OCI-LY7 (cell line): ENCODE measurements at regions not wholly inside any gene's neighbourhood (a gene's known extent, or its start where the extent isn't known, plus 50 kb on each side); places are given as distances from the start of the nearest gene placed in this dataset.

Source experiments
- BruUV-seq: library from RNA; stranded (reverse); fragments of 400-500 nt; replicated peaks from 2 replicates; lab custom pipeline; 2021; lab: Mats Ljungman, UMichigan
- CTCF ChIA-PET: fragments of 300-600 bp; sonication (Branson Sonifier 250); formaldehyde crosslinking; loops from one replicate; lab custom pipeline; 2022; ENCODE audit warnings: antibody characterized with exemption; ENCODE audit not compliant: unreplicated experiment; lab: Charles Lee
- POLR2A ChIA-PET: fragments of 300-600 bp; sonication (Branson Sonifier 250); formaldehyde crosslinking; loops from one replicate; lab custom pipeline; 2022; ENCODE audit warnings: antibody characterized with exemption; lab: Charles Lee
- DNase-seq: peaks from one replicate; pipeline ENCODE4 v3.0.0-alpha.2; 2015; ENCODE audit warnings: low spot score
- H2AFZ ChIP-seq: fragments of 200-600 bp; sonication (generic), shearing (Covaris generic); 2 replicates; pipeline ENCODE4 v1.6.1; 2014; ENCODE audit warnings: mild to moderate bottlenecking, antibody characterized with exemption, low read length, moderate library complexity
- H3K27ac ChIP-seq: fragments of 200-600 bp; sonication (generic); 2 replicates; pipeline ENCODE4 v1.5.1; 2014; ENCODE audit warnings: mixed run types, low read depth, mild to moderate bottlenecking, moderate library complexity, low read length, inconsistent platforms; ENCODE audit not compliant: poor library complexity, severe bottlenecking
- H3K36me3 ChIP-seq: fragments of 200-600 bp; sonication (generic); 2 replicates; pipeline ENCODE4 v1.6.1; 2014; ENCODE audit warnings: mild to moderate bottlenecking, antibody characterized with exemption, low read length, moderate library complexity, mixed read lengths; ENCODE audit not compliant: insufficient read depth
- H3K4me1 ChIP-seq: fragments of 200-600 bp; sonication (generic); 2 replicates; pipeline ENCODE4 v1.5.1; 2014; ENCODE audit warnings: mild to moderate bottlenecking, low read length; ENCODE audit not compliant: insufficient read depth, poor library complexity, severe bottlenecking
- H3K4me2 ChIP-seq: fragments of 200-600 bp; sonication (generic); 2 replicates; pipeline ENCODE4 v1.6.1; 2014; ENCODE audit warnings: mild to moderate bottlenecking, low read length
- H3K4me3 ChIP-seq: fragments of 200-600 bp; sonication (generic); 2 replicates; pipeline ENCODE4 v1.5.1; 2014; ENCODE audit warnings: mild to moderate bottlenecking, low read depth, low read length; ENCODE audit not compliant: poor library complexity, severe bottlenecking
- H3K79me2 ChIP-seq: fragments of 200-600 bp; sonication (generic); 2 replicates; pipeline ENCODE4 v1.6.1; 2016; ENCODE audit warnings: low read depth, mild to moderate bottlenecking, low read length, moderate library complexity, mixed read lengths; ENCODE audit not compliant: insufficient read depth
- H3K9me2 ChIP-seq: fragments of 200-600 bp; sonication (generic); 2 replicates; pipeline ENCODE4 v1.6.1; 2016; ENCODE audit warnings: mild to moderate bottlenecking, low read length, mixed read lengths; ENCODE audit not compliant: insufficient read depth
- H3K9me3 ChIP-seq: fragments of 200-600 bp; sonication (generic); 2 replicates; pipeline ENCODE4 v1.6.1; 2014; ENCODE audit warnings: mild to moderate bottlenecking, mixed run types, low read length, mixed read lengths
- H4K20me1 ChIP-seq: fragments of 200-600 bp; sonication (generic); 2 replicates; pipeline ENCODE4 v1.6.1; 2014; ENCODE audit warnings: mild to moderate bottlenecking, antibody characterized with exemption, low read length, moderate library complexity, mixed read lengths; ENCODE audit not compliant: insufficient read depth
- CTCF ChIP-seq: fragments of 200-600 bp; sonication (generic); conservative IDR thresholded peaks from 2 replicates; pipeline ENCODE4 v1.5.1; 2014; ENCODE audit warnings: mild to moderate bottlenecking, antibody characterized with exemption, low read length, moderate library complexity, mixed read lengths
- EZH2phosphoT487 ChIP-seq: fragments of 200-600 bp; sonication (generic); IDR thresholded peaks from 2 replicates; pipeline ENCODE4 v1.6.1; 2018; ENCODE audit warnings: low read depth, borderline replicate concordance, mild to moderate bottlenecking, mixed run types, antibody characterized with exemption, low read length, moderate library complexity, mixed read lengths
- intact Hi-C: fragments of 100-400 bp; cut with micrococcal nuclease; formaldehyde crosslinking; loops from one replicate; pipeline ENCODE4 v1.10.0; 2022; ENCODE audit not compliant: unreplicated experiment

GRCh38 chr5:6236170-6236793 is 142.1 kb downstream of the MED10 start:
- ChIA-PET POLR2A (interaction anchor here (0.7 kb wide), 1 partner anchor 25 kb away, joined by 4 read pairs; no protein-coding TSS in a partner anchor), CTCF (no interaction called here)
- no peaks in the 10 kb centered on the region; the same call in 1 of the 2 replicates for H3K36me3 ChIP-seq
- no peak for DNase-seq
- intact Hi-C loops, result loop anchor here (2.0 kb wide), 1 partner anchor 47 kb away; no protein-coding TSS in a partner anchor
- H3K79me2 ChIP-seq, result no peaks in the 10 kb centered on the region
- H2AFZ ChIP-seq, result peak overlapping the region; percentile 5; the same call in 1 of the 2 replicates
- H4K20me1 ChIP-seq, result no peaks in the 10 kb centered on the region
- H3K9me2 ChIP-seq, result no peaks in the 10 kb centered on the region
- no peak overlapping the region for H3K4me3 ChIP-seq
- peaks cover 22% of the 10 kb centered on the region for H3K4me1 ChIP-seq
- H3K4me2 ChIP-seq, result peak overlapping the region; percentile 35
- peaks cover 17% of the 10 kb centered on the region for H3K9me3 ChIP-seq
- TF ChIP-seq EZH2phosphoT487 (no peak), CTCF (no peak)
- no peak overlapping the region for H3K27ac ChIP-seq
- BruUV-seq, result no TSS peak

GRCh38 chr5:6235726-6236125 is 142.6 kb downstream of the MED10 start:
- Histone ChIP-seq H4K20me1 (no peaks in the 10 kb centered on the region), H3K36me3 (no peaks in the 10 kb centered on the region; the same call in 1 of the 2 replicates), H3K4me2 (no peak overlapping the region), H3K9me3 (peaks cover 15% of the 10 kb centered on the region), H3K79me2 (no peaks in the 10 kb centered on the region), H3K4me1 (peaks cover 22% of the 10 kb centered on the region), H2AFZ (no peak overlapping the region), H3K9me2 (no peaks in the 10 kb centered on the region), H3K4me3 (no peak overlapping the region), H3K27ac (no peak overlapping the region)
- BruUV-seq, result no TSS peak
- intact Hi-C loops, result loop anchor here (2.0 kb wide), 1 partner anchor 47 kb away; no protein-coding TSS in a partner anchor
- no peak for DNase-seq
- CTCF ChIA-PET, result no interaction called here
- TF ChIP-seq CTCF, result no peak
- TF ChIP-seq EZH2phosphoT487, result no peak
- POLR2A ChIA-PET, result interaction anchor here (0.7 kb wide), 1 partner anchor 24 kb away, joined by 4 read pairs; no protein-coding TSS in a partner anchor
